Skeletal muscle tissue (tissue), 3 donors: ENCODE measurements at regions not wholly inside any gene's neighbourhood (a gene's known extent, or its start where the extent isn't known, plus 50 kb on each side); places are given as distances from the start of the nearest gene placed in this dataset.
"Not testable (repeated sequence)": the region's sequence is repeated elsewhere in the genome, so short reads cannot be mapped to it uniquely, and the experiment has no call there.

Source experiments
- H3K27ac ChIP-seq: one replicate; pipeline ENCODE4 v1.7.0; 2013; ENCODE audit warnings: mild to moderate bottlenecking, low read depth, low read length, inconsistent platforms
- H3K27me3 ChIP-seq, 3 donors: one replicate each; pipeline ENCODE4 v1.7.0; 2013; ENCODE audit warnings: low read length in 3 of 3; ENCODE audit not compliant: control insufficient read depth in 3 of 3, insufficient read depth in 3 of 3
- H3K36me3 ChIP-seq, 3 donors: one replicate each; pipeline ENCODE4 v1.7.0; 2013; ENCODE audit warnings: low read length in 3 of 3; ENCODE audit not compliant: control insufficient read depth in 3 of 3, insufficient read depth in 3 of 3
- H3K4me1 ChIP-seq, 3 donors: one replicate each; pipeline ENCODE4 v1.7.0; 2013; ENCODE audit warnings: low read length in 3 of 3, mild to moderate bottlenecking in 3 of 3; ENCODE audit not compliant: control insufficient read depth in 3 of 3, insufficient read depth in 3 of 3
- H3K4me3 ChIP-seq, 3 donors: one replicate each; pipeline ENCODE4 v1.7.0; 2013; ENCODE audit warnings: low read length in 3 of 3
- H3K9ac ChIP-seq, 3 donors: one replicate each; pipeline ENCODE4 v1.7.0; 2013; ENCODE audit warnings: low read length in 3 of 3, mild to moderate bottlenecking in 3 of 3, moderate library complexity in 2 of 3, low read depth in 1 of 3
- H3K9me3 ChIP-seq, 3 donors: one replicate each; pipeline ENCODE4 v1.7.0; 2013; ENCODE audit warnings: low read length in 3 of 3; ENCODE audit not compliant: control insufficient read depth in 3 of 3
- donor health status: Osteomylitis.

- Histone ChIP-seq H3K4me1 (no peaks in the 10 kb centered on the region), H3K9me3 (no peaks in the 10 kb centered on the region)
Measured at GRCh38 chr6:169975286-169975685, 223.9 kb downstream of the ERMARD start.

GRCh38 chr6:169974663-169975062 is 223.2 kb downstream of the ERMARD start:
- no peaks in the 10 kb centered on the region for H3K36me3 ChIP-seq
- peaks cover 0 to 22% (median 7%) of the 10 kb centered on the region in 3 donors for H3K27me3 ChIP-seq
- H3K9ac ChIP-seq, result no peak overlapping the region
- H3K4me1 ChIP-seq, result peaks cover 0 to 1% (median 0%) of the 10 kb centered on the region in 3 donors
- no peak overlapping the region for H3K4me3 ChIP-seq
- no peaks in the 10 kb centered on the region for H3K9me3 ChIP-seq
- no peak overlapping the region for H3K27ac ChIP-seq

More at GRCh38 chr6:169975286-169975685, 223.9 kb downstream of the ERMARD start:
- no peak overlapping the region for H3K27ac ChIP-seq
- H3K9ac ChIP-seq, result no peak overlapping the region
- H3K36me3 ChIP-seq, result no peaks in the 10 kb centered on the region
- no peak overlapping the region for H3K4me3 ChIP-seq
- H3K27me3 ChIP-seq, result peaks cover 0 to 19% (median 10%) of the 10 kb centered on the region in 3 donors

GRCh38 chr6:169973588-169974467 is 222.4 kb downstream of the ERMARD start:
- not testable (repeated sequence) for H3K36me3 ChIP-seq, H3K9me3 ChIP-seq, H3K27ac ChIP-seq, H3K4me3 ChIP-seq, H3K9ac ChIP-seq, H3K4me1 ChIP-seq
- peaks cover 0 to 24% (median 6%) of the 10 kb centered on the region in 3 donors for H3K27me3 ChIP-seq

- peaks cover 0 to 5% (median 0%) of the 10 kb centered on the region in 3 donors for H3K4me1 ChIP-seq
- H3K9me3 ChIP-seq, result no peaks in the 10 kb centered on the region
- H3K4me3 ChIP-seq, result no peak overlapping the region
Measured at GRCh38 chr6:169972736-169973135, 221.3 kb downstream of the ERMARD start.

GRCh38 chr6:169972101-169972651 is 220.8 kb downstream of the ERMARD start:
- no peak overlapping the region for H3K4me3 ChIP-seq
- H3K9me3 ChIP-seq, result no peaks in the 10 kb centered on the region
- no peak overlapping the region for H3K27ac ChIP-seq
- H3K4me1 ChIP-seq, result peaks cover 0 to 5% (median 0%) of the 10 kb centered on the region in 3 donors
- no peaks in the 10 kb centered on the region for H3K36me3 ChIP-seq
- peaks cover 0 to 15% (median 0%) of the 10 kb centered on the region in 3 donors for H3K27me3 ChIP-seq
- H3K9ac ChIP-seq, result no peak overlapping the region

More at GRCh38 chr6:169972736-169973135, 221.3 kb downstream of the ERMARD start:
- Histone ChIP-seq H3K27ac (no peak overlapping the region), H3K27me3 (peaks cover 0 to 16% (median 3%) of the 10 kb centered on the region in 3 donors), H3K36me3 (no peaks in the 10 kb centered on the region), H3K9ac (no peak overlapping the region)

- H3K4me3 ChIP-seq, result no peak overlapping the region
- H3K27ac ChIP-seq, result no peak overlapping the region
- H3K27me3 ChIP-seq, result peaks cover 0 to 15% (median 0%) of the 10 kb centered on the region in 3 donors
- no peaks in the 10 kb centered on the region for H3K9me3 ChIP-seq
- no peaks in the 10 kb centered on the region for H3K36me3 ChIP-seq
- H3K4me1 ChIP-seq, result peaks cover 0 to 5% (median 0%) of the 10 kb centered on the region in 3 donors
- H3K9ac ChIP-seq, result no peak overlapping the region
Measured at GRCh38 chr6:169971081-169971861, 219.8 kb downstream of the ERMARD start.

- Histone ChIP-seq H3K27ac (no peak overlapping the region), H3K4me3 (no peak overlapping the region), H3K9me3 (no peaks in the 10 kb centered on the region), H3K9ac (no peak overlapping the region), H3K27me3 (peaks cover 0 to 9% (median 0%) of the 10 kb centered on the region in 3 donors), H3K36me3 (no peaks in the 10 kb centered on the region), H3K4me1 (peaks cover 0 to 5% (median 0%) of the 10 kb centered on the region in 3 donors)
Measured at GRCh38 chr6:169970306-169970988, 219.0 kb downstream of the ERMARD start.

- Histone ChIP-seq H3K36me3 (no peaks in the 10 kb centered on the region), H3K9ac (peak overlapping the region in 1 of 3 donors; percentile 8), H3K4me1 (peaks cover 0 to 5% (median 0%) of the 10 kb centered on the region in 3 donors), H3K9me3 (no peaks in the 10 kb centered on the region), H3K4me3 (no peak overlapping the region), H3K27me3 (peaks cover 0 to 5% (median 0%) of the 10 kb centered on the region in 3 donors), H3K27ac (no peak overlapping the region)
Measured at GRCh38 chr6:169969372-169970099, 218.1 kb downstream of the ERMARD start.
